ENCODE measurements at regions not wholly inside any gene's neighbourhood (a gene's known extent, or its start where the extent isn't known, plus 50 kb on each side); places are given as distances from the start of the nearest gene placed in this dataset.

GRCh38 chr16:54405478-54405877, 118.9 kb upstream of the IRX3 start:
- no peak for DNase-seq

- DNase-seq = no peak
Measured at GRCh38 chr16:54403580-54403979, 117.0 kb upstream of the IRX3 start.

GRCh38 chr16:54402873-54403272, 116.3 kb upstream of the IRX3 start:
- no peak for DNase-seq

- DNase-seq = no peak
Measured at GRCh38 chr16:54402270-54402669, 115.7 kb upstream of the IRX3 start.

- DNase-seq = no peak
Measured at GRCh38 chr16:54400261-54400660, 113.7 kb upstream of the IRX3 start.

GRCh38 chr16:54398986-54399385, 112.4 kb upstream of the IRX3 start:
- DNase-seq = no peak

GRCh38 chr16:54397838-54398237, 111.3 kb upstream of the IRX3 start:
- no peak for DNase-seq

- DNase-seq = peak in 1 of 4 experiments; percentile 8
Measured at GRCh38 chr16:54397190-54397835, 110.7 kb upstream of the IRX3 start.

- DNase-seq = no peak
Measured at GRCh38 chr16:54389836-54390494, 103.4 kb upstream of the IRX3 start.

GRCh38 chr16:54385141-54385540, 98.6 kb upstream of the IRX3 start:
- DNase-seq = no peak

- no peak for DNase-seq
Measured at GRCh38 chr16:54381601-54382313, 95.2 kb upstream of the IRX3 start.

- DNase-seq = no peak
Measured at GRCh38 chr16:54375071-54375470, 88.5 kb upstream of the IRX3 start.

GRCh38 chr16:54373534-54374520, 87.2 kb upstream of the IRX3 start:
- DNase-seq = peak in 3 of 4 experiments; percentile 8 to 32 (median 17)

GRCh38 chr16:54370278-54371040, 83.9 kb upstream of the IRX3 start:
- peak in 2 of 4 experiments; percentile 6 to 28 for DNase-seq

GRCh38 chr16:54369861-54370260, 83.3 kb upstream of the IRX3 start:
- DNase-seq = no peak

- no peak for DNase-seq
Measured at GRCh38 chr16:54366943-54367342, 80.4 kb upstream of the IRX3 start.

GRCh38 chr16:54365990-54366634, 79.5 kb upstream of the IRX3 start:
- DNase-seq = no peak

GRCh38 chr16:54363766-54364165, 77.2 kb upstream of the IRX3 start:
- no peak for DNase-seq

GRCh38 chr16:54362591-54363206, 76.1 kb upstream of the IRX3 start:
- no peak for DNase-seq

- DNase-seq = no peak
Measured at GRCh38 chr16:54361246-54361645, 74.7 kb upstream of the IRX3 start.

GRCh38 chr16:54360681-54361080, 74.1 kb upstream of the IRX3 start:
- DNase-seq = no peak

Measured in suppressor macrophage (primary cell).